Mesenchymal stem cell (in vitro differentiated cells and primary cell): ENCODE measurements at regions not wholly inside any gene's neighbourhood (a gene's known extent, or its start where the extent isn't known, plus 50 kb on each side); places are given as distances from the start of the nearest gene placed in this dataset.

Experiments
- DNase-seq: peaks from one replicate; pipeline ENCODE4 v3.0.0-alpha.2; 2013
- H2AFZ ChIP-seq: one replicate; pipeline ENCODE4 v1.6.1; 2013; ENCODE audit warnings: low read depth, mild to moderate bottlenecking, control low read depth, inconsistent platforms, low read length, moderate library complexity
- H2AK5ac ChIP-seq: 2 replicates; pipeline ENCODE4 v1.6.1; 2013; ENCODE audit warnings: low read length, moderate library complexity, mild to moderate bottlenecking, inconsistent platforms; ENCODE audit not compliant: severe bottlenecking
- H2BK120ac ChIP-seq: one replicate; pipeline ENCODE4 v1.6.1; 2013; ENCODE audit warnings: low read depth, mild to moderate bottlenecking, inconsistent platforms, low read length, moderate library complexity
- H2BK12ac ChIP-seq, 2 experiments: one replicate each; pipeline ENCODE4 v1.6.1; 2013; ENCODE audit warnings: inconsistent platforms in 2 of 2, low read length in 2 of 2, mild to moderate bottlenecking in 2 of 2, moderate library complexity in 2 of 2, control low read depth in 1 of 2
- H2BK15ac ChIP-seq: one replicate; pipeline ENCODE4 v1.6.1; 2013; ENCODE audit warnings: mild to moderate bottlenecking, low read depth, inconsistent platforms; ENCODE audit not compliant: poor library complexity, severe bottlenecking
- H2BK5ac ChIP-seq: 2 replicates; pipeline ENCODE4 v1.6.1; 2013; ENCODE audit warnings: low read depth, mild to moderate bottlenecking, low read length, control low read depth, inconsistent platforms; ENCODE audit not compliant: poor library complexity, severe bottlenecking
- H3K14ac ChIP-seq, 2 experiments: one replicate each; pipeline ENCODE4 v1.6.1; 2013; ENCODE audit warnings: inconsistent platforms in 2 of 2, low read length in 2 of 2, control low read depth in 1 of 2, mild to moderate bottlenecking in 1 of 2, moderate library complexity in 1 of 2
- H3K18ac ChIP-seq, 2 experiments: one replicate each; pipeline ENCODE4 v1.6.1; 2013; ENCODE audit warnings: inconsistent platforms in 2 of 2, low read length in 2 of 2, control low read depth in 1 of 2, low read depth in 1 of 2, mild to moderate bottlenecking in 1 of 2
- H3K23ac ChIP-seq, 2 experiments: one replicate each; pipeline ENCODE4 v1.6.1; 2013; ENCODE audit warnings: inconsistent platforms in 2 of 2, low read length in 2 of 2, mild to moderate bottlenecking in 2 of 2, moderate library complexity in 2 of 2, control low read depth in 1 of 2
- H3K27ac ChIP-seq: 2 replicates; pipeline ENCODE4 v1.5.1; 2013; ENCODE audit warnings: mild to moderate bottlenecking, moderate library complexity, low read length, control low read depth, inconsistent platforms; ENCODE audit not compliant: poor library complexity, severe bottlenecking
- H3K27me3 ChIP-seq, 2 experiments: 2 replicates each; pipeline versions ENCODE4 v1.6.1 to v1.7.0; 2013; ENCODE audit warnings: low read length in 2 of 2, mild to moderate bottlenecking in 2 of 2, moderate library complexity in 2 of 2, control low read depth in 1 of 2, inconsistent platforms in 1 of 2; ENCODE audit not compliant: control insufficient read depth in 1 of 2, insufficient read depth in 1 of 2
- H3K36me3 ChIP-seq, 2 experiments: 2 replicates each; pipeline versions ENCODE4 v1.6.1 to v1.7.0; 2013; ENCODE audit warnings: low read length in 2 of 2, control low read depth in 1 of 2, inconsistent platforms in 1 of 2, low read depth in 1 of 2, mild to moderate bottlenecking in 1 of 2; ENCODE audit not compliant: insufficient read depth in 2 of 2, control insufficient read depth in 1 of 2
- H3K4ac ChIP-seq, 2 experiments: one replicate each; pipeline ENCODE4 v1.6.1; 2013; ENCODE audit warnings: inconsistent platforms in 2 of 2, low read length in 2 of 2, mild to moderate bottlenecking in 2 of 2, moderate library complexity in 2 of 2, control low read depth in 1 of 2, low read depth in 1 of 2
- H3K4me1 ChIP-seq: 2 replicates; pipeline ENCODE4 v1.6.1; 2013; ENCODE audit warnings: low read depth, low read length, control low read depth; ENCODE audit not compliant: control insufficient read depth, insufficient read depth
- H3K4me2 ChIP-seq: 2 replicates; pipeline ENCODE4 v1.6.1; 2013; ENCODE audit warnings: low read length, mild to moderate bottlenecking, inconsistent platforms; ENCODE audit not compliant: poor library complexity, severe bottlenecking
- H3K4me3 ChIP-seq, 2 experiments: 2 replicates each; pipeline versions ENCODE4 v1.5.1 to v1.7.0; 2013; ENCODE audit warnings: low read length in 2 of 2, mild to moderate bottlenecking in 2 of 2, control low read depth in 1 of 2, low read depth in 1 of 2; ENCODE audit not compliant: insufficient read depth in 1 of 2
- H3K79me1 ChIP-seq: replicated peaks from 2 replicates; pipeline ENCODE4 v1.6.1; 2013; ENCODE audit warnings: mild to moderate bottlenecking, control low read depth, low read length, inconsistent platforms; ENCODE audit not compliant: poor library complexity, severe bottlenecking
- H3K9ac ChIP-seq: 2 replicates; pipeline ENCODE4 v1.7.0; 2013; ENCODE audit warnings: mild to moderate bottlenecking, low read length, moderate library complexity
- H3K9me3 ChIP-seq: 2 replicates; pipeline ENCODE4 v1.7.0; 2013; ENCODE audit warnings: mild to moderate bottlenecking, low read length; ENCODE audit not compliant: control insufficient read depth
- H4K8ac ChIP-seq: one replicate; pipeline ENCODE4 v1.6.1; 2013; ENCODE audit warnings: inconsistent platforms, mild to moderate bottlenecking, low read length, moderate library complexity
- H4K91ac ChIP-seq: one replicate; pipeline ENCODE4 v1.6.1; 2013; ENCODE audit warnings: mild to moderate bottlenecking, low read length, inconsistent platforms
- WGBS: methylation state at CpG from one replicate; pipeline ENCODE4 v1.1.7; 2013; ENCODE audit warnings: mixed read lengths; 5-methylcytosine and 5-hydroxymethylcytosine counted together

GRCh38 chr2:47315475-47315874 lies 53.6 kb upstream of the EPCAM start:
- Histone ChIP-seq H2BK15ac (no peak overlapping the region), H3K23ac (no peak overlapping the region), H3K9me3 (no peaks in the 10 kb centered on the region), H3K18ac (no peak overlapping the region), H4K8ac (no peak overlapping the region), H3K27ac (no peak overlapping the region), H2AFZ (no peak overlapping the region), H3K9ac (no peak overlapping the region), H3K27me3 (no peaks in the 10 kb centered on the region), H2BK120ac (no peak overlapping the region), H3K4me1 (peaks cover 12% of the 10 kb centered on the region), H3K36me3 (no peaks in the 10 kb centered on the region), H3K4ac (no peak overlapping the region), H3K4me2 (no peak overlapping the region), H3K4me3 (no peak overlapping the region), H2AK5ac (no peak overlapping the region), H2BK5ac (no peak overlapping the region), H4K91ac (no peak overlapping the region), H2BK12ac (no peak overlapping the region), H3K14ac (no peak overlapping the region), H3K79me1 (no peaks in the 10 kb centered on the region)
- DNase-seq, result no peak
- 97% methylated on average over 4 of the region's 5 CpGs for WGBS

GRCh38 chr2:47313728-47314127 lies 55.4 kb upstream of the EPCAM start:
- Histone ChIP-seq H3K14ac (no peak overlapping the region), H3K4me2 (no peak overlapping the region), H2AFZ (no peak overlapping the region), H4K8ac (no peak overlapping the region), H3K23ac (no peak overlapping the region), H2BK12ac (peak overlapping the region; percentile 15 to 59), H4K91ac (peak overlapping the region; percentile 40), H2BK15ac (peak overlapping the region; percentile 63), H3K36me3 (no peaks in the 10 kb centered on the region), H3K9ac (no peak overlapping the region), H3K4me1 (peaks cover 22% of the 10 kb centered on the region), H3K27me3 (no peaks in the 10 kb centered on the region), H2BK120ac (no peak overlapping the region), H3K18ac (no peak overlapping the region), H3K4ac (no peak overlapping the region), H3K79me1 (no peaks in the 10 kb centered on the region), H3K9me3 (no peaks in the 10 kb centered on the region), H3K27ac (no peak overlapping the region), H2AK5ac (peak overlapping the region; percentile 23), H2BK5ac (no peak overlapping the region), H3K4me3 (no peak overlapping the region)
- DNase-seq, result no peak
- WGBS, result no CpG with 5 or more reads among the region's 2 CpGs

- Histone ChIP-seq H3K36me3 (no peaks in the 10 kb centered on the region), H3K27me3 (no peaks in the 10 kb centered on the region), H4K8ac (peak overlapping the region; percentile 63), H2BK15ac (peak overlapping the region; percentile 63), H3K4ac (no peak overlapping the region), H2BK120ac (no peak overlapping the region), H3K4me3 (no peak overlapping the region), H3K18ac (no peak overlapping the region), H2BK12ac (peak overlapping the region in 1 of 2 experiments; percentile 59), H3K27ac (no peak overlapping the region), H3K79me1 (no peaks in the 10 kb centered on the region), H2AK5ac (peak overlapping the region; percentile 38), H4K91ac (peak overlapping the region; percentile 40), H2BK5ac (no peak overlapping the region), H3K14ac (no peak overlapping the region), H3K9me3 (no peaks in the 10 kb centered on the region), H2AFZ (no peak overlapping the region), H3K4me1 (peaks cover 22% of the 10 kb centered on the region), H3K4me2 (no peak overlapping the region), H3K23ac (no peak overlapping the region), H3K9ac (no peak overlapping the region)
- DNase-seq, result peak; percentile 22
- WGBS, result 29% methylated on average over 6 of the region's 6 CpGs
These were observed 55.9 kb upstream of the EPCAM start for GRCh38 chr2:47313141-47313691.

- Histone ChIP-seq H2BK15ac (no peak overlapping the region), H3K4me3 (no peak overlapping the region), H2BK12ac (no peak overlapping the region), H3K9ac (no peak overlapping the region), H3K4ac (no peak overlapping the region), H3K9me3 (no peaks in the 10 kb centered on the region), H2BK5ac (no peak overlapping the region), H4K8ac (no peak overlapping the region), H3K4me2 (no peak overlapping the region), H3K36me3 (no peaks in the 10 kb centered on the region), H2AFZ (no peak overlapping the region), H3K14ac (no peak overlapping the region), H2AK5ac (peak overlapping the region; percentile 31), H3K27me3 (no peaks in the 10 kb centered on the region), H3K18ac (no peak overlapping the region), H3K23ac (no peak overlapping the region), H2BK120ac (no peak overlapping the region), H3K4me1 (peaks cover 24% of the 10 kb centered on the region), H3K27ac (no peak overlapping the region), H3K79me1 (no peaks in the 10 kb centered on the region), H4K91ac (no peak overlapping the region)
- DNase-seq, result no peak
- WGBS, result no CpG with 5 or more reads among the region's 1 CpG
These were observed 56.6 kb upstream of the EPCAM start for GRCh38 chr2:47312491-47312850.
